PC-3 (cell line): ENCODE measurements at regions not wholly inside any gene's neighbourhood (a gene's known extent, or its start where the extent isn't known, plus 50 kb on each side); places are given as distances from the start of the nearest gene placed in this dataset.

Experiments used
- ATAC-seq: fragments of 200-7000 bp; cut with Tn5 transposase; 2 replicates; pipeline ENCODE4 v1.9.1; 2020; ENCODE audit warnings: mild to moderate bottlenecking, moderate library complexity
- BruUV-seq: library from RNA; stranded (reverse); fragments of 400-500 nt; replicated peaks from 2 replicates; lab custom pipeline; 2021; lab: Mats Ljungman, UMichigan
- CTCF ChIA-PET: fragments of 300-600 bp; sonication (Branson Sonifier 250); formaldehyde crosslinking; loops from one replicate; lab custom pipeline; 2022; ENCODE audit warnings: antibody characterized with exemption; lab: Charles Lee
- POLR2A ChIA-PET: fragments of 300-600 bp; sonication (Branson Sonifier 250); formaldehyde crosslinking; loops from one replicate; lab custom pipeline; 2022; ENCODE audit warnings: antibody characterized with exemption; ENCODE audit not compliant: unreplicated experiment; lab: Charles Lee
- DNase-seq: peaks from one replicate; pipeline ENCODE4 v3.0.0-alpha.2; 2015
- H2AFZ ChIP-seq: fragments of 300-600 bp; sonication (generic); 2 replicates; pipeline ENCODE4 v1.6.0; 2016; ENCODE audit warnings: antibody characterized with exemption, low read length
- H3F3A ChIP-seq: fragments of 300-600 bp; sonication (generic); one replicate; pipeline ENCODE4 v1.6.0; 2017; ENCODE audit warnings: antibody characterized with exemption, low read length, control low read depth, mild to moderate bottlenecking; ENCODE audit not compliant: unreplicated experiment
- H3K27ac ChIP-seq: fragments of 300-600 bp; sonication (generic); 2 replicates; pipeline ENCODE4 v1.5.1; 2016; ENCODE audit warnings: mild to moderate bottlenecking, low read length
- H3K27me3 ChIP-seq: fragments of 300-600 bp; sonication (generic); 2 replicates; pipeline ENCODE4 v1.6.1; 2016; ENCODE audit warnings: low read length, mixed read lengths
- H3K36me3 ChIP-seq: fragments of 300-600 bp; sonication (generic); 2 replicates; pipeline ENCODE4 v1.6.1; 2016; ENCODE audit warnings: low read depth, mixed run types, low read length, mixed read lengths
- H3K4me1 ChIP-seq: fragments of 300-600 bp; sonication (generic); 2 replicates; pipeline ENCODE4 v1.5.1; 2016; ENCODE audit warnings: low read length; ENCODE audit not compliant: insufficient read depth
- H3K4me2 ChIP-seq: fragments of 300-600 bp; sonication (generic); 2 replicates; pipeline ENCODE4 v1.6.0; 2016; ENCODE audit warnings: low read length
- H3K4me3 ChIP-seq: fragments of 300-600 bp; sonication (generic); 2 replicates; pipeline ENCODE4 v1.5.1; 2016; ENCODE audit warnings: mild to moderate bottlenecking, low read length, mixed read lengths
- H3K79me2 ChIP-seq: fragments of 300-600 bp; sonication (generic); 2 replicates; pipeline ENCODE4 v1.6.1; 2017; ENCODE audit warnings: low read length, mixed read lengths
- H3K9ac ChIP-seq: fragments of 300-600 bp; sonication (generic); 2 replicates; pipeline ENCODE4 v1.6.0; 2016; ENCODE audit warnings: mild to moderate bottlenecking, low read length
- H3K9me2 ChIP-seq: fragments of 300-600 bp; sonication (generic); replicated peaks from 2 replicates; pipeline ENCODE4 v1.6.1; 2016; ENCODE audit warnings: mixed run types, low read length, mixed read lengths
- H3K9me3 ChIP-seq: fragments of 300-600 bp; sonication (generic); 2 replicates; pipeline ENCODE4 v1.6.1; 2016; ENCODE audit warnings: low read length, mixed read lengths
- H4K20me1 ChIP-seq: fragments of 300-600 bp; sonication (generic); 2 replicates; pipeline ENCODE4 v1.6.1; 2016; ENCODE audit warnings: low read length, mixed read lengths
- EZH2 ChIP-seq: fragments of 300-600 bp; sonication (generic); IDR thresholded peaks from one replicate; pipeline ENCODE4 v1.6.1; 2017; ENCODE audit warnings: antibody characterized with exemption, mild to moderate bottlenecking, low read length; ENCODE audit not compliant: unreplicated experiment
- EZH2phosphoT487 ChIP-seq: fragments of 300-600 bp; sonication (generic); IDR thresholded peaks from 2 replicates; pipeline ENCODE4 v1.6.1; 2018; ENCODE audit warnings: mild to moderate bottlenecking, antibody characterized with exemption, low read length, borderline replicate concordance
- intact Hi-C: fragments of 100-400 bp; cut with micrococcal nuclease; formaldehyde crosslinking; loops from 2 replicates; pipeline ENCODE4 v1.9.0; 2023
- TF ChIP-seq, protein P1 (sequence below): fragments of 300-600 bp; sonication (generic); conservative IDR thresholded peaks from 2 replicates; pipeline ENCODE4 v1.5.1; 2017; ENCODE audit warnings: antibody characterized with exemption, low read depth, mild to moderate bottlenecking, low read length

DNA sequence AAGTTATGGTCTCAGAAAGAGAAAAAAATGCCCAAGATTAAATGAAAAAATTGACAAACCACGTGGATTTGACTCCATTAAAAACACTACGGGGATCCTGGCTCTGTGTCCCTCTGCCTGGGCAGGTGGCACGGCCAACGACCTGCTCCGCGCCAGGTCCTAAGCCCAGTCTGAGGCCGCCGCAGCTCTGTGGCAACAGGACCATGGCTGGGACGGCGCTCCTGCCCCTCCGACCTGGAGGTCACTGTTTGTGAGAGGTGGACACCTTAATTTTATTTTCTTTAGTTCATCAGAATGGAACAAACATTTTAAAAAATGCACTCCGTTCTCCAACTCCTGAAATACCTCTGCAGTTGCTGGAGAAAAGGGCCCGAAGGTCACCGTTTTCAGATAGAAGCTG, 369.4 kb downstream of the CDH9 start:
- no peak overlapping the region for H3K9ac ChIP-seq
- no peak for TF ChIP-seq EZH2phosphoT487
- TF ChIP-seq EZH2 = no peak
- TF ChIP-seq, protein P1, sequence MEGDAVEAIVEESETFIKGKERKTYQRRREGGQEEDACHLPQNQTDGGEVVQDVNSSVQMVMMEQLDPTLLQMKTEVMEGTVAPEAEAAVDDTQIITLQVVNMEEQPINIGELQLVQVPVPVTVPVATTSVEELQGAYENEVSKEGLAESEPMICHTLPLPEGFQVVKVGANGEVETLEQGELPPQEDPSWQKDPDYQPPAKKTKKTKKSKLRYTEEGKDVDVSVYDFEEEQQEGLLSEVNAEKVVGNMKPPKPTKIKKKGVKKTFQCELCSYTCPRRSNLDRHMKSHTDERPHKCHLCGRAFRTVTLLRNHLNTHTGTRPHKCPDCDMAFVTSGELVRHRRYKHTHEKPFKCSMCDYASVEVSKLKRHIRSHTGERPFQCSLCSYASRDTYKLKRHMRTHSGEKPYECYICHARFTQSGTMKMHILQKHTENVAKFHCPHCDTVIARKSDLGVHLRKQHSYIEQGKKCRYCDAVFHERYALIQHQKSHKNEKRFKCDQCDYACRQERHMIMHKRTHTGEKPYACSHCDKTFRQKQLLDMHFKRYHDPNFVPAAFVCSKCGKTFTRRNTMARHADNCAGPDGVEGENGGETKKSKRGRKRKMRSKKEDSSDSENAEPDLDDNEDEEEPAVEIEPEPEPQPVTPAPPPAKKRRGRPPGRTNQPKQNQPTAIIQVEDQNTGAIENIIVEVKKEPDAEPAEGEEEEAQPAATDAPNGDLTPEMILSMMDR = no peak
- no peaks in the 10 kb centered on the region for H3K9me3 ChIP-seq
- CTCF ChIA-PET = no interaction called here
- no peaks in the 10 kb centered on the region for H3K4me1 ChIP-seq
- H3K27me3 ChIP-seq = no peaks in the 10 kb centered on the region
- H3K9me2 ChIP-seq = no peaks in the 10 kb centered on the region
- H3K4me2 ChIP-seq = no peak overlapping the region
- POLR2A ChIA-PET = no interaction called here
- H3K27ac ChIP-seq = no peak overlapping the region
- H3K4me3 ChIP-seq = no peak overlapping the region
- DNase-seq = no peak
- no peak for ATAC-seq
- no TSS peak for BruUV-seq
- no peaks in the 10 kb centered on the region for H3F3A ChIP-seq
- no peaks in the 10 kb centered on the region for H3K36me3 ChIP-seq
- H4K20me1 ChIP-seq = no peaks in the 10 kb centered on the region
- H3K79me2 ChIP-seq = no peaks in the 10 kb centered on the region
- intact Hi-C loops = no loop called here
- no peak overlapping the region for H2AFZ ChIP-seq

GRCh38 chr5:26666371-26666770, 372.0 kb downstream of the CDH9 start:
- Histone ChIP-seq H3K4me3 (no peak overlapping the region), H3K4me2 (no peak overlapping the region), H4K20me1 (no peaks in the 10 kb centered on the region), H2AFZ (no peak overlapping the region), H3K36me3 (no peaks in the 10 kb centered on the region), H3K27ac (no peak overlapping the region), H3K27me3 (no peaks in the 10 kb centered on the region), H3K9me3 (no peaks in the 10 kb centered on the region), H3F3A (no peaks in the 10 kb centered on the region), H3K79me2 (no peaks in the 10 kb centered on the region), H3K9ac (no peak overlapping the region), H3K9me2 (no peaks in the 10 kb centered on the region), H3K4me1 (no peaks in the 10 kb centered on the region)
- intact Hi-C loops = no loop called here
- no TSS peak for BruUV-seq
- ChIA-PET POLR2A (no interaction called here), CTCF (no interaction called here)
- TF ChIP-seq EZH2 = no peak
- no peak for TF ChIP-seq EZH2phosphoT487
- TF ChIP-seq, protein P1 = no peak
- DNase-seq (no peak), ATAC-seq (no peak)

- H3K4me2 ChIP-seq = no peak overlapping the region
- H2AFZ ChIP-seq = no peak overlapping the region
- intact Hi-C loops = no loop called here
- H3K4me3 ChIP-seq = no peak overlapping the region
- ChIA-PET POLR2A (no interaction called here), CTCF (no interaction called here)
- no TSS peak for BruUV-seq
- H3K36me3 ChIP-seq = no peaks in the 10 kb centered on the region
- H4K20me1 ChIP-seq = no peaks in the 10 kb centered on the region
- no peaks in the 10 kb centered on the region for H3F3A ChIP-seq
- H3K4me1 ChIP-seq = no peaks in the 10 kb centered on the region
- no peaks in the 10 kb centered on the region for H3K9me3 ChIP-seq
- H3K27me3 ChIP-seq = no peaks in the 10 kb centered on the region
- no peak overlapping the region for H3K27ac ChIP-seq
- ATAC-seq = no peak
- no peak for DNase-seq
- TF ChIP-seq, protein P1 = no peak
- TF ChIP-seq EZH2 (no peak), EZH2phosphoT487 (no peak)
- no peaks in the 10 kb centered on the region for H3K79me2 ChIP-seq
- no peaks in the 10 kb centered on the region for H3K9me2 ChIP-seq
- H3K9ac ChIP-seq = no peak overlapping the region
Measured at GRCh38 chr5:26663500-26663899, 374.9 kb downstream of the CDH9 start.
